ENCODE measurements at regions not wholly inside any gene's neighbourhood (a gene's known extent, or its start where the extent isn't known, plus 50 kb on each side); places are given as distances from the start of the nearest gene placed in this dataset.

GRCh38 chr11:22510010-22510409 is 115.6 kb downstream of the FANCF start:
- TF ChIP-seq, protein P1, sequence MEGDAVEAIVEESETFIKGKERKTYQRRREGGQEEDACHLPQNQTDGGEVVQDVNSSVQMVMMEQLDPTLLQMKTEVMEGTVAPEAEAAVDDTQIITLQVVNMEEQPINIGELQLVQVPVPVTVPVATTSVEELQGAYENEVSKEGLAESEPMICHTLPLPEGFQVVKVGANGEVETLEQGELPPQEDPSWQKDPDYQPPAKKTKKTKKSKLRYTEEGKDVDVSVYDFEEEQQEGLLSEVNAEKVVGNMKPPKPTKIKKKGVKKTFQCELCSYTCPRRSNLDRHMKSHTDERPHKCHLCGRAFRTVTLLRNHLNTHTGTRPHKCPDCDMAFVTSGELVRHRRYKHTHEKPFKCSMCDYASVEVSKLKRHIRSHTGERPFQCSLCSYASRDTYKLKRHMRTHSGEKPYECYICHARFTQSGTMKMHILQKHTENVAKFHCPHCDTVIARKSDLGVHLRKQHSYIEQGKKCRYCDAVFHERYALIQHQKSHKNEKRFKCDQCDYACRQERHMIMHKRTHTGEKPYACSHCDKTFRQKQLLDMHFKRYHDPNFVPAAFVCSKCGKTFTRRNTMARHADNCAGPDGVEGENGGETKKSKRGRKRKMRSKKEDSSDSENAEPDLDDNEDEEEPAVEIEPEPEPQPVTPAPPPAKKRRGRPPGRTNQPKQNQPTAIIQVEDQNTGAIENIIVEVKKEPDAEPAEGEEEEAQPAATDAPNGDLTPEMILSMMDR (IDR thresholded peaks at IDR 0.05; ENCODE audit: extremely low read depth, insufficient read depth, missing control alignments) = no peak
- in situ Hi-C loops (cut with MboI; ENCODE audit: low pct_unique_long_range_greater_than_20kb, low sequenced_read_pairs, unreplicated experiment) = no loop called here
- DNase-seq (ENCODE audit: low spot score) = no peak

DNA sequence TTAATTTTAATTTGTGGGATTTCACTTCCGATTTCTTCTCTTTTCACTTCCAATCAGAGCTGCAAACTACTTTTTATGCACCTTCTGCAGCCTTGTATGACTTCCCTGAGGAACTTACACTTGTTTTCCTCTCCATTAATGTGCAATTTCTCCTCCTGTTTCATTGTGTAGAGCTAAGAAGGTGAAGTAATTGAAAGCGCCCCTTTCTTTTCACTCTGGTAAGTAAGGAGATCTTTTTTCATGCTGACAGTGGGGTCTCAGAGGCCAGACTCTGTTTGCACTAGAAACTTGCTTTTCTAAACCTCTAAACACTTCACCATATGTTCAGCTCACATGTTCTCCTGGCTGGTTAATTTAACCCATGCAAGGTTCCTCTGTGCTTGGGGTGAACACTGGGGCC is 117.0 kb downstream of the FANCF start:
- no peak for DNase-seq (ENCODE audit: low spot score)
- in situ Hi-C loops (cut with MboI; ENCODE audit: low pct_unique_long_range_greater_than_20kb, low sequenced_read_pairs, unreplicated experiment) = no loop called here
- TF ChIP-seq, protein P1 (IDR thresholded peaks at IDR 0.05; ENCODE audit: extremely low read depth, insufficient read depth, missing control alignments) = no peak

DNA sequence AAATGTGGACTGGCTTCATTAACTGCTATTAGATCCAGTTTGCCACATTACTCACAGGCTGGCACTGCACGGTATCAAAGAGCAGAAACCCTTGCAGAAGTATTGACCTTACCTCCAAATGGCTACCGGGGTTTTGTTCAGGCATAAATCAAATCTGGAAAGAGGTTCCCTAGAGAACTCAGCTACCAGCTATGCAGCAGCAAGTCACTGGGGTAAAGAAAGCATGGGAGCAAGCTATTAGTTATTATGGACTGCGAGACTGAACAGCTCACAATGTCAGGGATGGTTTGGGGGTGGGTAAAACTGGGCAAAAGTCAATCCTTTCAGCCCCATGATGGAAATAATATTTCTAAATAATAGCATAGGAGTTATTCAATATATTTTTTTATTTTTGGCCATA is 128.1 kb downstream of the FANCF start:
- in situ Hi-C loops (cut with MboI; ENCODE audit: low pct_unique_long_range_greater_than_20kb, low sequenced_read_pairs, unreplicated experiment) = no loop called here
- TF ChIP-seq, protein P1 (IDR thresholded peaks at IDR 0.05; ENCODE audit: extremely low read depth, insufficient read depth, missing control alignments) = no peak
- no peak for DNase-seq (ENCODE audit: low spot score)

DNA sequence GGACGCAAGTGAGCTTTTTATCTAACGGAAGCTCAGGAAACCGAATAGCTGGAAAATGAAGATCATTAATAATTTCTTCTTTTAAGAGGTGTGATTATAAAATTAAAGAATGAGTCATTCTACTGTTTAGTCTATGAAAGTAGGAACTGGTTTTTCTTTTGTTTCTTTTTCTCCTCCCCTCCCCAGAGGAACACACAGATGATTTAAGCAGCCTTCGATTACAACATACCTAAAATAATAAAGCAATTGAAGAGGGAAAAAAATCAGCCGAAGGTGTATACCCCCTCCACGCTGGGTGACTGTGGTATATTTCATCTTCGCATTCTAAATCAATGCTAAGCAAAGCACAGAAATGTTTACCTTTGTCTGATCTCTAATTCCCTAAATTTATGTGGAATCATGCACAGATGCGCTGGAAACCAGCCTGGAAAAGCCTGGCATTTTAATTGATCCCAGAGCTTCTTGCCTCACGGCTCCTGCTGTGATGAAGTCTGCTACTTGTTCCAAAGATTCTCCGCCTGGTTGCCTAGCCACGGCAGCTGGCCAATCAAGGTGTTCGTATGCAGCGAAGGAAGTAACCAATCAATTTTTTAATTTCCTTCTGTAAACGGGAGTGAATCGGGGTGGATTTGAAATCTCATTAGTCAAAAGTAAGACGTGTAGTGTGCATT is 133.9 kb downstream of the FANCF start:
- in situ Hi-C loops (cut with MboI; ENCODE audit: low pct_unique_long_range_greater_than_20kb, low sequenced_read_pairs, unreplicated experiment) = no loop called here
- no peak for DNase-seq (ENCODE audit: low spot score)
- TF ChIP-seq, protein P1 (IDR thresholded peaks at IDR 0.05; ENCODE audit: extremely low read depth, insufficient read depth, missing control alignments) = no peak

DNA sequence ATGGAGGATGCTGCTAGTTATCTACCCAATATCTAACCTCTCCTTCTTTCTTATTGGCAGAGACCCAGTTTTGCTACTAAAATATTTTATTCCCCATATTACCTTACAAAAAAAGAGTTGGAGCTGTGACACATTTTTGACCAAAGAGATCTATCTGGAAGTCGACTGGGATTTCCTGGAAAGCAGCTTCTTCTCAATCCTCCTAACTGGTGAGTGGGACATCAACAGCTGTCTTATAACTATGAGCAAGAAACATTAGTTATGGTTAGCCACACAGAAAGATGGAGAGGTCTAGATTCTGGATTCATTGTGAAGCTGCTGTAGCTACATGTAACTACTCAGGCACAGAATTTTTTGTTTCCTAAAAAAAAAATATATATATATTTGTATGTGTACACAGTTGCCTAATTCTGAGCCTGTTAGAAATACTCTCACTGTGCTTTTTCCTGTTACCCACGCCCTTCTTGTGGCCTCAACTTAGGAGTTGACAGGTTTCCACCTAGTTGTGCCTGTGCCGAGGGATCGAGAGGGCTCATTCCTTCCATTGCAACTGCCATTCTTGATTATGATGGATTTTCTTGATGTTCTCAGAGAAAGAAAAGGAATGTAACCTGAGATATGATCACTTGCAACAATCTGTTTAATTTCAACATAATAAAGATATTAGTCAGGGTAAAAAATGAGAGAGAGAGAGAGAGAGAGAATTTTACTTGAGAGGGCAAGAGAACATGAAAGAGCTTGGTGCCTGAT is 142.0 kb downstream of the SLC17A6 start:
- no peak for DNase-seq (ENCODE audit: low spot score)
- TF ChIP-seq, protein P1 (IDR thresholded peaks at IDR 0.05; ENCODE audit: extremely low read depth, insufficient read depth, missing control alignments) = no peak
- in situ Hi-C loops (cut with MboI; ENCODE audit: low pct_unique_long_range_greater_than_20kb, low sequenced_read_pairs, unreplicated experiment) = no loop called here

- in situ Hi-C loops (cut with MboI; ENCODE audit: low pct_unique_long_range_greater_than_20kb, low sequenced_read_pairs, unreplicated experiment) = no loop called here
- no peak for DNase-seq (ENCODE audit: low spot score)
- TF ChIP-seq, protein P1 (IDR thresholded peaks at IDR 0.05; ENCODE audit: extremely low read depth, insufficient read depth, missing control alignments) = no peak
Measured at GRCh38 chr11:22479208-22479607, 141.0 kb downstream of the SLC17A6 start.
